GM10266 (cell line): ENCODE measurements at regions not wholly inside any gene's neighbourhood (a gene's known extent, or its start where the extent isn't known, plus 50 kb on each side); places are given as distances from the start of the nearest gene placed in this dataset.
A peak's percentile ranks its signal among the peaks of the same experiment; 100 is the strongest.
"Not testable (repeated sequence)": the region's sequence is repeated elsewhere in the genome, so short reads cannot be mapped to it uniquely, and the experiment has no call there.

Experiments used
- DNase-seq: peaks from one replicate; pipeline ENCODE4 v3.0.0; 2012; ENCODE audit errors: extremely low spot score
- CTCF ChIP-seq: IDR thresholded peaks from 2 replicates; pipeline ENCODE4 v1.5.1; 2012; ENCODE audit warnings: mild to moderate bottlenecking, low read depth; ENCODE audit not compliant: control insufficient read depth, insufficient read depth; ENCODE audit errors: missing control alignments

- no peak for TF ChIP-seq CTCF
Measured at GRCh38 chr14:57060276-57060955, 208.3 kb downstream of the EXOC5 start.

GRCh38 chr14:57058319-57058718 lies 210.4 kb downstream of the EXOC5 start:
- no peak for DNase-seq
- TF ChIP-seq CTCF, result no peak

More at GRCh38 chr14:57060276-57060955, 208.3 kb downstream of the EXOC5 start:
- peak; percentile 63 for DNase-seq

GRCh38 chr14:57057803-57058202 lies 210.9 kb downstream of the EXOC5 start:
- no peak for TF ChIP-seq CTCF

GRCh38 chr14:57056522-57056921 lies 212.2 kb downstream of the EXOC5 start:
- DNase-seq, result not testable (repeated sequence)

More at GRCh38 chr14:57057803-57058202, 210.9 kb downstream of the EXOC5 start:
- no peak for DNase-seq

- DNase-seq, result no peak
- no peak for TF ChIP-seq CTCF
Measured at GRCh38 chr14:57052705-57053302, 215.9 kb downstream of the EXOC5 start.

GRCh38 chr14:57051633-57052032 lies 217.1 kb downstream of the EXOC5 start:
- DNase-seq, result no peak
- TF ChIP-seq CTCF, result no peak

- no peak for DNase-seq
Measured at GRCh38 chr14:57049848-57050247, 218.9 kb downstream of the EXOC5 start.

More at GRCh38 chr14:57049848-57050247, 218.9 kb downstream of the EXOC5 start:
- TF ChIP-seq CTCF, result no peak
